ENCODE measurements at regions not wholly inside any gene's neighbourhood (a gene's known extent, or its start where the extent isn't known, plus 50 kb on each side); places are given as distances from the start of the nearest gene placed in this dataset.

GRCh38 chr14:38848243-38848935, 254.6 kb downstream of the SEC23A start:
- Histone ChIP-seq H3K4me1 (ENCODE audit: control insufficient read depth, insufficient read depth, low read length) (no peaks in the 10 kb centered on the region), H3K36me3 (ENCODE audit: control insufficient read depth, insufficient read depth, low read length) (no peaks in the 10 kb centered on the region), H3K9ac (ENCODE audit: low read length) (no peak overlapping the region), H3K9me3 (ENCODE audit: control insufficient read depth, insufficient read depth, low read depth, low read length) (no peaks in the 10 kb centered on the region), H3K27me3 (ENCODE audit: control insufficient read depth, insufficient read depth, low read length) (no peaks in the 10 kb centered on the region), H3K27ac (ENCODE audit: low read depth, low read length) (no peak overlapping the region), H3K4me3 (ENCODE audit: low read depth, low read length) (no peak overlapping the region)

- Histone ChIP-seq H3K9me3 (ENCODE audit: control insufficient read depth, insufficient read depth, low read depth, low read length) (no peaks in the 10 kb centered on the region), H3K36me3 (ENCODE audit: control insufficient read depth, insufficient read depth, low read length) (no peaks in the 10 kb centered on the region), H3K27ac (ENCODE audit: low read depth, low read length) (no peak overlapping the region), H3K27me3 (ENCODE audit: control insufficient read depth, insufficient read depth, low read length) (no peaks in the 10 kb centered on the region), H3K4me1 (ENCODE audit: control insufficient read depth, insufficient read depth, low read length) (no peaks in the 10 kb centered on the region), H3K9ac (ENCODE audit: low read length) (no peak overlapping the region), H3K4me3 (ENCODE audit: low read depth, low read length) (no peak overlapping the region)
These were observed 255.9 kb downstream of the SEC23A start for GRCh38 chr14:38847161-38847560.

- Histone ChIP-seq H3K9ac (ENCODE audit: low read length) (no peak overlapping the region), H3K4me3 (ENCODE audit: low read depth, low read length) (no peak overlapping the region), H3K36me3 (ENCODE audit: control insufficient read depth, insufficient read depth, low read length) (no peaks in the 10 kb centered on the region), H3K27me3 (ENCODE audit: control insufficient read depth, insufficient read depth, low read length) (no peaks in the 10 kb centered on the region), H3K27ac (ENCODE audit: low read depth, low read length) (no peak overlapping the region), H3K4me1 (ENCODE audit: control insufficient read depth, insufficient read depth, low read length) (no peaks in the 10 kb centered on the region), H3K9me3 (ENCODE audit: control insufficient read depth, insufficient read depth, low read depth, low read length) (no peaks in the 10 kb centered on the region)
These were observed 263.2 kb downstream of the SEC23A start for GRCh38 chr14:38839694-38840365.

- H3K36me3 ChIP-seq (ENCODE audit: control insufficient read depth, insufficient read depth, low read length): no peaks in the 10 kb centered on the region
- no peak overlapping the region for H3K27ac ChIP-seq (ENCODE audit: low read depth, low read length)
- H3K4me1 ChIP-seq (ENCODE audit: control insufficient read depth, insufficient read depth, low read length): no peaks in the 10 kb centered on the region
- H3K9ac ChIP-seq (ENCODE audit: low read length): no peak overlapping the region
- H3K9me3 ChIP-seq (ENCODE audit: control insufficient read depth, insufficient read depth, low read depth, low read length): no peaks in the 10 kb centered on the region
- no peak overlapping the region for H3K4me3 ChIP-seq (ENCODE audit: low read depth, low read length)
- no peaks in the 10 kb centered on the region for H3K27me3 ChIP-seq (ENCODE audit: control insufficient read depth, insufficient read depth, low read length)
These were observed 264.1 kb downstream of the SEC23A start for GRCh38 chr14:38838979-38839323.

GRCh38 chr14:38838049-38838978, 264.7 kb downstream of the SEC23A start:
- H3K36me3 ChIP-seq (ENCODE audit: control insufficient read depth, insufficient read depth, low read length): no peaks in the 10 kb centered on the region
- no peak overlapping the region for H3K4me3 ChIP-seq (ENCODE audit: low read depth, low read length)
- no peaks in the 10 kb centered on the region for H3K4me1 ChIP-seq (ENCODE audit: control insufficient read depth, insufficient read depth, low read length)
- no peaks in the 10 kb centered on the region for H3K27me3 ChIP-seq (ENCODE audit: control insufficient read depth, insufficient read depth, low read length)
- H3K9me3 ChIP-seq (ENCODE audit: control insufficient read depth, insufficient read depth, low read depth, low read length): no peaks in the 10 kb centered on the region
- no peak overlapping the region for H3K9ac ChIP-seq (ENCODE audit: low read length)
- H3K27ac ChIP-seq (ENCODE audit: low read depth, low read length): no peak overlapping the region

- no peak overlapping the region for H3K9ac ChIP-seq (ENCODE audit: low read length)
These were observed 265.5 kb downstream of the SEC23A start for GRCh38 chr14:38837343-38838048.

GRCh38 chr14:38836539-38836938, 266.5 kb downstream of the SEC23A start:
- H3K36me3 ChIP-seq (ENCODE audit: control insufficient read depth, insufficient read depth, low read length): no peaks in the 10 kb centered on the region
- H3K4me1 ChIP-seq (ENCODE audit: control insufficient read depth, insufficient read depth, low read length): no peaks in the 10 kb centered on the region
- no peaks in the 10 kb centered on the region for H3K9me3 ChIP-seq (ENCODE audit: control insufficient read depth, insufficient read depth, low read depth, low read length)
- H3K27ac ChIP-seq (ENCODE audit: low read depth, low read length): no peak overlapping the region
- H3K4me3 ChIP-seq (ENCODE audit: low read depth, low read length): no peak overlapping the region
- H3K27me3 ChIP-seq (ENCODE audit: control insufficient read depth, insufficient read depth, low read length): no peaks in the 10 kb centered on the region
- no peak overlapping the region for H3K9ac ChIP-seq (ENCODE audit: low read length)

More at GRCh38 chr14:38837343-38838048, 265.5 kb downstream of the SEC23A start:
- Histone ChIP-seq H3K27ac (ENCODE audit: low read depth, low read length) (no peak overlapping the region), H3K9me3 (ENCODE audit: control insufficient read depth, insufficient read depth, low read depth, low read length) (no peaks in the 10 kb centered on the region), H3K36me3 (ENCODE audit: control insufficient read depth, insufficient read depth, low read length) (no peaks in the 10 kb centered on the region), H3K4me3 (ENCODE audit: low read depth, low read length) (no peak overlapping the region), H3K27me3 (ENCODE audit: control insufficient read depth, insufficient read depth, low read length) (no peaks in the 10 kb centered on the region), H3K4me1 (ENCODE audit: control insufficient read depth, insufficient read depth, low read length) (no peaks in the 10 kb centered on the region)

- Histone ChIP-seq H3K36me3 (ENCODE audit: control insufficient read depth, insufficient read depth, low read length) (no peaks in the 10 kb centered on the region), H3K27ac (ENCODE audit: low read depth, low read length) (no peak overlapping the region), H3K9ac (ENCODE audit: low read length) (no peak overlapping the region), H3K27me3 (ENCODE audit: control insufficient read depth, insufficient read depth, low read length) (no peaks in the 10 kb centered on the region), H3K9me3 (ENCODE audit: control insufficient read depth, insufficient read depth, low read depth, low read length) (no peaks in the 10 kb centered on the region), H3K4me1 (ENCODE audit: control insufficient read depth, insufficient read depth, low read length) (no peaks in the 10 kb centered on the region), H3K4me3 (ENCODE audit: low read depth, low read length) (no peak overlapping the region)
These were observed 267.2 kb downstream of the SEC23A start for GRCh38 chr14:38835874-38836273.

- H3K9ac ChIP-seq (ENCODE audit: low read length): no peak overlapping the region
- H3K27me3 ChIP-seq (ENCODE audit: control insufficient read depth, insufficient read depth, low read length): no peaks in the 10 kb centered on the region
- no peaks in the 10 kb centered on the region for H3K9me3 ChIP-seq (ENCODE audit: control insufficient read depth, insufficient read depth, low read depth, low read length)
- no peaks in the 10 kb centered on the region; the same call in 1 of the 2 replicates for H3K4me1 ChIP-seq (ENCODE audit: control insufficient read depth, insufficient read depth, low read length)
- H3K36me3 ChIP-seq (ENCODE audit: control insufficient read depth, insufficient read depth, low read length): no peaks in the 10 kb centered on the region
- no peak overlapping the region for H3K27ac ChIP-seq (ENCODE audit: low read depth, low read length)
- H3K4me3 ChIP-seq (ENCODE audit: low read depth, low read length): no peak overlapping the region
These were observed 274.7 kb downstream of the SEC23A start for GRCh38 chr14:38828183-38828827.

GRCh38 chr14:38824706-38825105, 278.3 kb downstream of the SEC23A start:
- Histone ChIP-seq H3K9me3 (ENCODE audit: control insufficient read depth, insufficient read depth, low read depth, low read length) (peaks cover 6% of the 10 kb centered on the region; the same call in 1 of the 2 replicates), H3K9ac (ENCODE audit: low read length) (no peak overlapping the region), H3K27me3 (ENCODE audit: control insufficient read depth, insufficient read depth, low read length) (no peaks in the 10 kb centered on the region), H3K27ac (ENCODE audit: low read depth, low read length) (no peak overlapping the region), H3K4me1 (ENCODE audit: control insufficient read depth, insufficient read depth, low read length) (no peaks in the 10 kb centered on the region; the same call in 1 of the 2 replicates), H3K4me3 (ENCODE audit: low read depth, low read length) (no peak overlapping the region), H3K36me3 (ENCODE audit: control insufficient read depth, insufficient read depth, low read length) (no peaks in the 10 kb centered on the region)

All from HUES6 (cell line).